ENCODE measurements at regions not wholly inside any gene's neighbourhood (a gene's known extent, or its start where the extent isn't known, plus 50 kb on each side); places are given as distances from the start of the nearest gene placed in this dataset.
"Not testable (repeated sequence)": the region's sequence is repeated elsewhere in the genome, so short reads cannot be mapped to it uniquely, and the experiment has no call there.

- FAIRE-seq (no peak), DNase-seq (ENCODE audit: insufficient read length, low spot score) (no peak)
- TF ChIP-seq POLR2A (IDR thresholded peaks at IDR 0.05; ENCODE audit: low read depth, low read length) = no peak
Observed at GRCh38 chr1:30229960-30230359, 493.4 kb downstream of the MATN1 start.

GRCh38 chr1:30229557-30229956 lies 493.8 kb downstream of the MATN1 start:
- no peak for TF ChIP-seq POLR2A (IDR thresholded peaks at IDR 0.05; ENCODE audit: low read depth, low read length)
- no peak for FAIRE-seq
- DNase-seq (ENCODE audit: insufficient read length, low spot score) = no peak

DNA sequence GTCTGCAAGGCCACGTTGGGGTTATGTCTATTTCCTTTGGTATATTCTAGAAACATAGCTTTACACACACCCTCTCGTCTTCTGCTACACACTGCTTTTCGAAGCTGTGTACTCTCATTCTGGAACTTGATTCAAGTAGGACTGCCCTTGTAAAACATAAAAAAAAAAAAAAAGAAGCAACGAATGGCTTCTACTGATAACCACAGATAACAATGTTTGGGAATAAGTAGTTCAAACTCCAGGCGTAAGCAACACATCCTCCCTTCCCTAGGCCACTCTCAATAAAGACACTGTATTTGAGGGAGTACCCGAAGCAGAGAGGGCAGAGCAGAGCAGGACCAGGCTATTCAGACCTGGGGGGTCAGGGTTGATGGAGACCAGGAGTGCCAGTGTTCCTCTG lies 496.7 kb downstream of the MATN1 start:
- no peak for DNase-seq (ENCODE audit: insufficient read length, low spot score)
- no peak for TF ChIP-seq POLR2A (IDR thresholded peaks at IDR 0.05; ENCODE audit: low read depth, low read length)
- no peak for FAIRE-seq

- no peak for DNase-seq (ENCODE audit: insufficient read length, low spot score)
- FAIRE-seq = no peak
- TF ChIP-seq POLR2A (IDR thresholded peaks at IDR 0.05; ENCODE audit: low read depth, low read length) = no peak
Observed at GRCh38 chr1:30225357-30225756, 498.0 kb downstream of the MATN1 start.

DNA sequence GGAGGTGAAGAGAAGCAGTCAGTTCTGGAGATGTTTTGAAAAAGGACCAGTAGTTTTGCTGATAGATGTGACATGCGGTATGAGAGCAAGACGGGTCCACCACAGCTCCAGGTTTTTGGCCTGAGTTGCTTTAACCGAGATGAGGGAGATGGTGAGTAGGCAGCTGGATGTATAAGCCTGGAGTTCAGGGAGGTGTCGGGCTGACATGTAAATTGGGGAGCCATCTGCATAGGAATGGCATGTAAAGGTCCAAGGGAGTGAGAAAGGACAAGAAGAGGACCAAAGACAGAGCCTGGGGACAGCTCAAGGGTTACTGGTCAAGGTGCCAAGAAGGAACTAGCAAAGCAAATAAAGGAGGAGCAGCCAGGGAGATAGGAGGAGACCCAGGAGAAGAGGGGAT lies 503.7 kb downstream of the MATN1 start:
- FAIRE-seq (no peak), DNase-seq (ENCODE audit: insufficient read length, low spot score) (no peak)
- no peak for TF ChIP-seq POLR2A (IDR thresholded peaks at IDR 0.05; ENCODE audit: low read depth, low read length)

DNA sequence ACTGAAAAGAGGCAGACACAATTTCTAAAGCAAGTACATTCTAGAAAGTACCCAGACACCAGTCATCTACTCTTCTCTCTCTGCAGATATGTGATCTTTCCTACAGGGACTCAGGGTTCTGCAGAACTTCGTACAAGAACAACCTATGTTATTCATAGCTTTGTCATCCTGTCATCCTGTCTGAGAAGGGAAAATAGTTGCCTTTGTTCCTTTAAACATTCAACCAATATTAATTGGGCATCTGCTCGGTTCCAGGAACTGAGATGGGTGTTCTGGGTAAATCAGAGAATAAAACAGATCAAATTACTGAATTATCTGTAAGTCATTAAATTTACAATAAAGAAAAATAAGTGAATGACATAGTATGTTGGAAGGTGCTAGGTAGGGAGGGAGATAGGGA lies 504.9 kb downstream of the MATN1 start:
- FAIRE-seq = no peak

GRCh38 chr1:30216602-30217001 lies 506.8 kb downstream of the MATN1 start:
- no peak for TF ChIP-seq POLR2A (IDR thresholded peaks at IDR 0.05; ENCODE audit: low read depth, low read length)
- DNase-seq (ENCODE audit: insufficient read length, low spot score) (no peak), FAIRE-seq (no peak)

More for the DNA sequence above, 504.9 kb downstream of the MATN1 start:
- no peak for DNase-seq (ENCODE audit: insufficient read length, low spot score)
- no peak for TF ChIP-seq POLR2A (IDR thresholded peaks at IDR 0.05; ENCODE audit: low read depth, low read length)

- FAIRE-seq = no peak
- DNase-seq (ENCODE audit: insufficient read length, low spot score) = no peak
- no peak for TF ChIP-seq POLR2A (IDR thresholded peaks at IDR 0.05; ENCODE audit: low read depth, low read length)
Observed at GRCh38 chr1:30213936-30214335, 509.4 kb downstream of the MATN1 start.

- not testable (repeated sequence) for DNase-seq (ENCODE audit: insufficient read length, low spot score); FAIRE-seq
Observed at GRCh38 chr1:30207962-30208361, 515.4 kb downstream of the MATN1 start.

- DNase-seq (ENCODE audit: insufficient read length, low spot score); FAIRE-seq: not testable (repeated sequence)
Observed at GRCh38 chr1:30206631-30207030, 516.8 kb downstream of the MATN1 start.

GRCh38 chr1:30204916-30205315 lies 518.5 kb downstream of the MATN1 start:
- DNase-seq (ENCODE audit: insufficient read length, low spot score); FAIRE-seq: not testable (repeated sequence)

GRCh38 chr1:30201015-30201414 lies 522.4 kb downstream of the MATN1 start:
- DNase-seq (ENCODE audit: insufficient read length, low spot score) (no peak), FAIRE-seq (no peak)
- no peak for TF ChIP-seq POLR2A (IDR thresholded peaks at IDR 0.05; ENCODE audit: low read depth, low read length)

- TF ChIP-seq POLR2A (IDR thresholded peaks at IDR 0.05; ENCODE audit: low read depth, low read length) = no peak
- no peak for DNase-seq (ENCODE audit: insufficient read length, low spot score)
- no peak for FAIRE-seq
Observed at GRCh38 chr1:30200161-30200560, 523.2 kb downstream of the MATN1 start.

GRCh38 chr1:30199563-30199962 lies 523.8 kb downstream of the MATN1 start:
- TF ChIP-seq POLR2A (IDR thresholded peaks at IDR 0.05; ENCODE audit: low read depth, low read length) = no peak
- no peak for FAIRE-seq

GRCh38 chr1:30198795-30199403 lies 524.5 kb downstream of the MATN1 start:
- FAIRE-seq = no peak
- DNase-seq (ENCODE audit: insufficient read length, low spot score) = no peak
- no peak for TF ChIP-seq POLR2A (IDR thresholded peaks at IDR 0.05; ENCODE audit: low read depth, low read length)

More at GRCh38 chr1:30199563-30199962, 523.8 kb downstream of the MATN1 start:
- DNase-seq (ENCODE audit: insufficient read length, low spot score) = no peak

DNA sequence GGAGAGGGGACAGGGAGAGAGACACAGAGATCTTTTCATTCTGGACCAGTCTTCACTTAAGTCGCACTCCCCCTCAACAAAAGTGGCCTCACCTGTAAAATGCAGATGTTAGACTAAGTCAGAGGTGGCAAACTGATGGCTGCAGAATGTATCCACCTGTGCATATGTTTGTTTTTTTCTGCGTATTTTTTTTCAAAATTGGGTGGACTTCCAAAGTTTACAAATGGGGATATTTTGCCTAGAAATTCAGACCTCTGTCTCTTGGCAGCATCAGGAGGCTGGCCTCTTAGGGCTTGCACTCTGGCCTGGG lies 525.0 kb downstream of the MATN1 start:
- FAIRE-seq (no peak), DNase-seq (ENCODE audit: insufficient read length, low spot score) (no peak)
- TF ChIP-seq POLR2A (IDR thresholded peaks at IDR 0.05; ENCODE audit: low read depth, low read length) = no peak

All from H54 (cell line).